Mucosa of stomach (tissue), 1 donor: ENCODE measurements at regions not wholly inside any gene's neighbourhood (a gene's known extent, or its start where the extent isn't known, plus 50 kb on each side); places are given as distances from the start of the nearest gene placed in this dataset.

Experiments used
- H3K27me3 ChIP-seq: one replicate; pipeline ENCODE4 v1.7.0; 2013; ENCODE audit warnings: mild to moderate bottlenecking, low read length; ENCODE audit not compliant: control insufficient read depth, insufficient read depth
- H3K36me3 ChIP-seq: one replicate; pipeline ENCODE4 v1.7.0; 2013; ENCODE audit warnings: low read length; ENCODE audit not compliant: control insufficient read depth, insufficient read depth
- H3K4me1 ChIP-seq: one replicate; pipeline ENCODE4 v1.7.0; 2013; ENCODE audit warnings: mild to moderate bottlenecking, low read length; ENCODE audit not compliant: control insufficient read depth, insufficient read depth
- H3K4me3 ChIP-seq: one replicate; pipeline ENCODE4 v1.7.0; 2013; ENCODE audit warnings: low read length
- H3K9ac ChIP-seq: one replicate; pipeline ENCODE4 v1.7.0; 2013; ENCODE audit warnings: mild to moderate bottlenecking, low read length, moderate library complexity
- H3K9me3 ChIP-seq: one replicate; pipeline ENCODE4 v1.7.0; 2013; ENCODE audit warnings: mild to moderate bottlenecking, low read length, moderate library complexity; ENCODE audit not compliant: control insufficient read depth
- donor health status: Pancreatic carcinoma.

DNA sequence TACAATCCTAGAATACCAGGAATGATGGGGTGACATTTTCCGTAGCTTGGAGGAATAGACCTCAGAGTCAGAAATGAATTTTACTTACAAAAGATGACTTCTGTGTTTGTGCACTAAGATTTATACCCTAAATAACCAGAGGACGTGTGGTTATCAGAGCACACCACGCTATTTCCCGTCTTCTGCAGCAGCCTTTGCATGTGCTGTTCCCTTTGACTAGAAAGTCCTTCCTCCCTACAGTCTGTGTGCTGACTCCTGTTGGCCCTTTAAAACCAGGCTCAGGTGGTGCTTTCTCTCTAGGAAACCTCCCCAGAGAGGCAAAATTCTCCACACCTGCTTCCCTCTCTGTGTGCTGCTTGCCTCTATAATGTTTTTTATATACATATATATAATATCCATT is 73.3 kb upstream of the SMNDC1 start:
- Histone ChIP-seq H3K4me1 (no peaks in the 10 kb centered on the region), H3K9me3 (no peaks in the 10 kb centered on the region), H3K9ac (no peak overlapping the region), H3K4me3 (no peak overlapping the region), H3K27me3 (peaks cover 26% of the 10 kb centered on the region), H3K36me3 (no peaks in the 10 kb centered on the region)

DNA sequence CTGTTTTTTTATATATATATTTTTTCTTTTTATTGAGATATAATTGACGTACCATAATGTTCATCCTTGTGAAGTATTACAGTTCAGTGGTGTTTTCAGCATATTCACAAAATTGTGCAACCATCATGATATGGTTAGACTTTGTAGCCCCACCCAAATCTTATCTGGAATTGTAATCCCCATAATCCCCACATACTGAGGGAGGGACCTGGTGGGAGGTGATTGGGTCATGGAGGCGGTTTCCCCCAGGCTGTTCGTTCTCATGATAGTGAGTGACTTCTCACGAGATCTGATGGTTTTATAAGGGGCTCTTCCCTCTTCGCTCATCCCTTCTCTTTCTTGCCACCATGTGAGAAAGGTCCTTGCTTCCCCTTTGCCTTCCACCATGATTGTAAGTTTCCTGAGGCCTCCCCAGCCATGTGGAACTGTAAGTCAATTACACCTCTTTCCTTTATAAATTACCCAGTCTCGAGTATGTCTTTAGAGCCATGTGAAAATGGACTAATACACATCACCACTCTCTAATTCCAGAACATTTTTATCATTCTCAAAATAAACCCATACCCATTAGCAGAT is 73.9 kb upstream of the SMNDC1 start:
- Histone ChIP-seq H3K27me3 (peaks cover 21% of the 10 kb centered on the region), H3K9me3 (no peaks in the 10 kb centered on the region), H3K4me3 (no peak overlapping the region), H3K4me1 (no peaks in the 10 kb centered on the region), H3K36me3 (no peaks in the 10 kb centered on the region), H3K9ac (no peak overlapping the region)

DNA sequence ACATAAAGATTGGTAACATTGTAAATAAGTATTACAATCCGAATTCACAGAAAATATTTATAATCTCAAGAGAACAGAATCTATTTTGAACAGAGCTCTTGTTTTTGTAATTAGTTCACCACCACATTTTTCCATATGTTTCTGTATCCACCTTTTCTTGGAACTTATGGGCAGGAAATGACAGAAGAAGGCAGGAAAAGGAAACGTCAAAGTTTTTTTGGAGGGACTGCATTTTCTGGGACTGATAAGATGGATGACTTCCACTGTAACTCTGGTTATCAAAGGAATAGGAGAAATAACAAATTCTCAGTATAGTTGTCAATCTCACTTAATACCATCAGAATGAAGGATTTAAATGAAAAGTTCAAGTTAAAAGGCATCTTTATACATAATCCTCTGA is 75.1 kb upstream of the SMNDC1 start:
- Histone ChIP-seq H3K9me3 (no peaks in the 10 kb centered on the region), H3K4me1 (no peaks in the 10 kb centered on the region), H3K4me3 (no peak overlapping the region), H3K36me3 (no peaks in the 10 kb centered on the region), H3K9ac (no peak overlapping the region), H3K27me3 (peaks cover 23% of the 10 kb centered on the region)

DNA sequence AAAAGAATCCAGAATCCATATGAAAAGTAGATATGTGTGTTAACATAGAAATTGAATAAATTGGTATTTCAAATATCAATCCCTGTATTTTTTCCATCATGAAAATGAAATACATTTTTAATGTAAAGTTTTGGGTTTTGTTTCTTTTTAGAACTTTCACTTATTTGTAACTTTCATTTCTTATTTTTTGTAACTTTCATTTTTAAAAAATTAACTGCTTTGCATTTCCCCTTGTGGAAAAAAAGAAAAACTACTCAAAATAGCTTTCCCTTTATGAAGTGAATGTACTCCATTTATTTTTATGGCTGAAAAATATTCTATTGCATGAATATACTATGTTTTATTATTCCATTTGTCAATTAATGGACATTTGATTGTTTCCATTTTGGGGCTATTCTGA is 75.6 kb upstream of the SMNDC1 start:
- H3K9me3 ChIP-seq = no peaks in the 10 kb centered on the region
- H3K4me3 ChIP-seq = no peak overlapping the region
- H3K36me3 ChIP-seq = no peaks in the 10 kb centered on the region
- no peaks in the 10 kb centered on the region for H3K4me1 ChIP-seq
- H3K9ac ChIP-seq = no peak overlapping the region
- H3K27me3 ChIP-seq = peaks cover 23% of the 10 kb centered on the region

DNA sequence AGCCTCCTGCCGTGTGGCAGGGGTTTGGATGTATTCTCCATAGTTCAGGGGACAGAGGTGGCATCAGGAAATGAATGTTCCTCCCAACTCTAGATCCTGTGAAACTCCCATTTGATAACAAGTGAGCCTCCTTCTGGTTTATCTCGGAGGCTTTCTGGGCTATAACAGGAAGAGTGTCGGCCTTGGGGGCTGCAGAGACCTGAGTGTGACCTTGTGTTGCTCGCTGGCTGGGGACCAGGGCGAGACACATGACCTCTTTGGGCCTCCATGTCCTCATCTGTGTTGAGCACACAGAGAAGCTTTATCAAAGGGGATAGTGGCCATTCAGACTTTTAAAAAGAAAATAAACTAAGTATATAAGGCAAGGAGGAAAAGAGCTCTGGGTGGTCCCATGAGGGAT is 78.0 kb upstream of the SMNDC1 start:
- Histone ChIP-seq H3K4me3 (no peak overlapping the region), H3K9me3 (no peaks in the 10 kb centered on the region), H3K27me3 (peaks cover 11% of the 10 kb centered on the region), H3K4me1 (no peaks in the 10 kb centered on the region), H3K9ac (no peak overlapping the region), H3K36me3 (no peaks in the 10 kb centered on the region)

DNA sequence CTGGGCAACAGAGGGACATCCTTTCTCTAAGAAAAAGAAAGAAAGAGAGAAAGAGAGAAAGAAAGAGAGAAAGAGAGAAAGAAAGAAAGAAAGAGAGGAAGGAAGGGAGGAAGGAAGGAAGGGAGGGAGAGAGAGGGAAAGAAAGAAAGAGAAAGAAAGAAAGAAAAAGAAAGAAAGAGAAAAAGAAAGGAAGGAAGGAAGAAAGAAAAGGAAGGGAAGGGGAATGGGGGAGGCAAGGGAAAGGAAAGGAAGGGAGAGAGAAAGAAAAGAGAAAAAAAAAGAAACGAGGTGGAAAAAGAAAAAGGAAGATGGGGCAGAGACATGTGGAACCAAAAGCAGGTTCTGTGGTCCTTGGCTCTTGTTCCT is 82.9 kb upstream of the SMNDC1 start:
- Histone ChIP-seq H3K9ac (no peak overlapping the region), H3K36me3 (no peaks in the 10 kb centered on the region), H3K9me3 (no peaks in the 10 kb centered on the region), H3K4me3 (no peak overlapping the region), H3K27me3 (peaks cover 15% of the 10 kb centered on the region), H3K4me1 (no peaks in the 10 kb centered on the region)

DNA sequence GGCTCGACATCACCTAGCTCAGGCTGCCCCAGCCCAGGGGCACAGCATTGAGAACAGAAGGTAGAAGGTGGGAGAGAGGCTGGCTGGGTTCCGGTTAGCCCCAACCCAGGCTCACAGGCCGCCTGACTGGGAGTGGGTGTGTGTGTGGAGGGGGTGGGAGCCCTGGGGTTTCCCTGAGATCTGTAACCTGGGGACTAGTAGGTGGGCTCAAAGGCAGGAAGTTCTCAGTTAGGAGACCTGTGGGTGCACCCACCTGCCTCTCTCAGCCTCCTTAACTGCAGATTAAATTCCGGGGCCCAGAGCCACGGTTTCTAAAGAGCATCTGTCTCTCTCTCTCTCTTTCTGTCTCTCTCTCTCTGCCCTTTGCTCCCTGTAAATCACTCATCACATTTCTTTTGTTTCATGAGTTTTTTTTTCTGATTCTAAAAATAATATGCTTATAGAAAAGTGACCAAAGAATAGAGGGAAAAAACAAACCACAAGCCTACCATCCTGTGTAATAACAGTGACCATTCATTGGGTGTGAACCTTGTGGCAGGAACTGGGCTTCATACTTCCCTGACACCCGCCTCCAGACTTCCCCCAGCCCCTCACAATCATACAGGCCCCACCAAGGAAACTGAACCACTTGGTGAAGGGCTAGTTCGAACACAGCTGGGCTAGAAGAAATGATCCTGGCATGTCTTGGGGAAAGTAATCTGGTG is 83.4 kb upstream of the SMNDC1 start:
- H3K4me3 ChIP-seq = no peak overlapping the region
- no peak overlapping the region for H3K9ac ChIP-seq
- H3K27me3 ChIP-seq = peaks cover 16% of the 10 kb centered on the region
- H3K36me3 ChIP-seq = no peaks in the 10 kb centered on the region
- no peaks in the 10 kb centered on the region for H3K4me1 ChIP-seq
- H3K9me3 ChIP-seq = no peaks in the 10 kb centered on the region

DNA sequence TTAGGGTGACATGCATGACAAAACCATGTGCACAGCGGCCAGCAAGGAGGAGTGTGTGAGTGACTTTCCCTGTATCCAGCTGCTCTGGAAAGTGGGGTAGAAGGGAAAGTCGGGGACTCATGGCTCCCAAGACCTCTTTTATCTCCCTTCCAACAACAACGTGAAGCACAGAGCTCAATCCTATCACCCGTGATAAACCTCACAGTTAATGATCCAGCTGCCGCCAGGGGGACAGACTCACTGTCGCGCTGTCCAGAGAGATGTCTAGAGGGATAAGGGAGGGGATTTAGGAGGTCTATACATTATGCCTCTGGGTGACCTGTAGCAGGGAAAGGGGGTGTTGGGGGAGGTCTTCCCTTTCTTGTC is 84.0 kb upstream of the SMNDC1 start:
- Histone ChIP-seq H3K9me3 (no peaks in the 10 kb centered on the region), H3K36me3 (no peaks in the 10 kb centered on the region), H3K27me3 (peaks cover 19% of the 10 kb centered on the region), H3K4me1 (no peaks in the 10 kb centered on the region), H3K9ac (no peak overlapping the region), H3K4me3 (no peak overlapping the region)

DNA sequence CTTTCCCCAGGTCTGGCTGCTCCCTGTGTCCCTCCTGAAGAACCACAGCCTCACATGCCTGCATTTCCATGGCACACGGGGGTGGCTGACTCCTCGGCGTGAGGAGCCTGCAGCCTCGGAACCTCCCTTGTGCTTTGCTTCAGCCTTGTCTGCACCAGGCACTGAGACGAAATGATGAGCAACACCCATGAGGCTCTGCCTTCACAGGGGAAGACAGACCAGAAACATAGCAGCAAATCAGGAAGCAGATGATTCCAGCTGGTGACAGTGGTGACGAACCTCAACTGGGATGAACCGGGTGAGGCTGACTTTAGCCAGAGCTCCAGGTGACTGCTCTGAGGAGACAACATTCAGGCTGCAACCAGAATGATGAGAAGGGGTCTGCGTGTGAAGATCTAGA is 84.5 kb upstream of the SMNDC1 start:
- Histone ChIP-seq H3K9ac (no peak overlapping the region), H3K4me3 (no peak overlapping the region), H3K27me3 (peaks cover 19% of the 10 kb centered on the region), H3K36me3 (no peaks in the 10 kb centered on the region), H3K9me3 (no peaks in the 10 kb centered on the region), H3K4me1 (no peaks in the 10 kb centered on the region)

DNA sequence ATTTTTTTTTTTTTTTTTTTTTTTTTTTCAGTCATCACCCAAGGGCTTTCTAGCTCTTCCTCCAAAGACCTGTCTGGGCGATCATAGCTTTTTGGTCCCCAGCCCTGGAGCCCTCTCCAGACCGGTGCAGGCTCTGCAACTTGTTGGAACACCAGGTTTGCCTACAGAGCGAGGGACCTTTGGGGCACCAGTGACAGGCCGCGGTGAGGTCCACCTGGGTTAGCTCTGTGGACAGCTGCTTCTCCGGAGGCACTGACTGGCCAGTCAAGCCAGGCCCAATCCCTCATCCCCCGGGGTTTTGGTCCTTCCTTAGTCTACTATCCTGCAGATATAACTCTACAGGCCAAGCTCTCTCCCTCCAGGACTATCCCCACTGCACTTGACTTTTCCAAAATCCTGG is 86.8 kb upstream of the SMNDC1 start:
- H3K4me3 ChIP-seq = no peak overlapping the region
- no peaks in the 10 kb centered on the region for H3K9me3 ChIP-seq
- no peaks in the 10 kb centered on the region for H3K36me3 ChIP-seq
- H3K4me1 ChIP-seq = peaks cover 18% of the 10 kb centered on the region
- H3K9ac ChIP-seq = no peak overlapping the region
- H3K27me3 ChIP-seq = peaks cover 13% of the 10 kb centered on the region

DNA sequence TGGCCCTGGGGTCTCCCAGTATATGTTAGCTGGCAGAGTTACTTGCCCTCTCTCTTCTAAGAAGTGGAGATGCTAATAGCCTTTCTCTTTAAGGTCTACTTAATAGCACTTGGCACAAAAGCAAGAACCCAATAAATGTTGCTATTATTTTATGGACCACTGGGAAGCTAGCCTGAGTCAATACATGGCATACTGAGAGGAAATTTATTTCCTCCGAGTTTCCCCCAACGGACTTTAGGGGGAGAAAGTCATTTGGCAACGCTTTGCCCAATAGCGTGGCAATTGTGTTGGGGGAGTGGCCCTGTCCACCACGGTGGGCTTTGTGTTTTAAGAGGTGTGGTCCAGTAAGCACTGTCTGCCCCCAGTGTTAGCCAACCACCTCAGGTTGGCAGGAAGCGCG is 87.4 kb upstream of the SMNDC1 start:
- H3K36me3 ChIP-seq = no peaks in the 10 kb centered on the region
- no peak overlapping the region for H3K9ac ChIP-seq
- H3K27me3 ChIP-seq = peaks cover 13% of the 10 kb centered on the region
- H3K9me3 ChIP-seq = no peaks in the 10 kb centered on the region
- H3K4me3 ChIP-seq = no peak overlapping the region
- H3K4me1 ChIP-seq = peaks cover 19% of the 10 kb centered on the region

DNA sequence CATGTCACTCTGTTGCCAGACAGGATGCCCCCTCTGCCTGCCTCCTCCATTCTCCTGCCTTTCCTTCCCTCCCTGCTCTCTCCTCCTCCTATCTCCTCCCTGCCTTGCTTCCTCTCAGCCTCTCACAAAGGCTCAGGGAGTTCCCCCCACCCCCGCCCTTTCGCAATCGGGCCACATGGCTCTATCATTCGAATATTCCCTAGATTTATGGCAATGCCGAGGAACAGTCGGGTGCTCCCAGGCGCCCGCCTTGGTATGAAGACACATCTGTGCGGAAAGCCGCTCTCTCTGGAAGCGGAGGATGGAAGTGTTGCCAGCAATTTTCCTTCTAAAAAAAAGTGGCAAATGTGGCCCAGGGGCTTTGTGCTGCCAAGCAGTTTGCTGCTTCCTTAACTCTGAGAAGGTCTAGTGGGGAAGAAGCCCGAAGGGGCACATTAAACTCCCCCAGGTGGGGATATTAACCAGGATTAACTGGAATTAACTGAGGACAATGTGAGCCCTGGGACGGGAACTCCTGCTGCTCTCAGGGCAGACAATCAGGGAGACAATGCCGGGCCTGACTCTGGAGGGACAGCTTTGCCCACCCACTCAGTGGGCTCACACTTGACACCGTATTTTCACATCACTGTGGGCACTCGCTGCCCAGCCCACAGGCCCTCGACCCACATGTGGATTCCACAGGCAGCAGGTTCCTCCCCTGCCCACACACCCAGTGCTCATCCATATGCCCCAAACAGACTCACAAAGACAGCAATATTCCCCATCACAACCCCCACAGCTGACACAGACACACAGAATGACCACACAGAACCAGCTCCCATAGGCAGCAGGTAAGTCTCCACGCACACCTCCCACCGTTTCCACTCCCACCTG is 88.4 kb upstream of the SMNDC1 start:
- Histone ChIP-seq H3K27me3 (peaks cover 13% of the 10 kb centered on the region), H3K9me3 (no peaks in the 10 kb centered on the region), H3K4me3 (no peak overlapping the region), H3K9ac (no peak overlapping the region), H3K4me1 (peaks cover 25% of the 10 kb centered on the region), H3K36me3 (no peaks in the 10 kb centered on the region)
